Hepatocyte (in vitro differentiated cells): ENCODE measurements at regions not wholly inside any gene's neighbourhood (a gene's known extent, or its start where the extent isn't known, plus 50 kb on each side); places are given as distances from the start of the nearest gene placed in this dataset.

Experiments
- EZH2 ChIP-seq: fragments of 200-600 bp; sonication (generic); IDR thresholded peaks from 2 replicates; pipeline ENCODE4 v1.6.1; 2016; ENCODE audit warnings: antibody characterized with exemption, mild to moderate bottlenecking, borderline replicate concordance
- EZH2phosphoT487 ChIP-seq: fragments of 200-600 bp; sonication (generic); IDR thresholded peaks from one replicate; pipeline ENCODE4 v1.6.1; 2018; ENCODE audit warnings: antibody characterized with exemption, mild to moderate bottlenecking, low read depth, moderate library complexity; ENCODE audit not compliant: unreplicated experiment, severe bottlenecking
- TF ChIP-seq, protein P1 (sequence below): fragments of 200-600 bp; sonication (generic); IDR thresholded peaks from 2 replicates; pipeline ENCODE4 v1.5.1; 2016; ENCODE audit warnings: antibody characterized with exemption, mild to moderate bottlenecking; ENCODE audit not compliant: poor library complexity

- TF ChIP-seq, protein P1, sequence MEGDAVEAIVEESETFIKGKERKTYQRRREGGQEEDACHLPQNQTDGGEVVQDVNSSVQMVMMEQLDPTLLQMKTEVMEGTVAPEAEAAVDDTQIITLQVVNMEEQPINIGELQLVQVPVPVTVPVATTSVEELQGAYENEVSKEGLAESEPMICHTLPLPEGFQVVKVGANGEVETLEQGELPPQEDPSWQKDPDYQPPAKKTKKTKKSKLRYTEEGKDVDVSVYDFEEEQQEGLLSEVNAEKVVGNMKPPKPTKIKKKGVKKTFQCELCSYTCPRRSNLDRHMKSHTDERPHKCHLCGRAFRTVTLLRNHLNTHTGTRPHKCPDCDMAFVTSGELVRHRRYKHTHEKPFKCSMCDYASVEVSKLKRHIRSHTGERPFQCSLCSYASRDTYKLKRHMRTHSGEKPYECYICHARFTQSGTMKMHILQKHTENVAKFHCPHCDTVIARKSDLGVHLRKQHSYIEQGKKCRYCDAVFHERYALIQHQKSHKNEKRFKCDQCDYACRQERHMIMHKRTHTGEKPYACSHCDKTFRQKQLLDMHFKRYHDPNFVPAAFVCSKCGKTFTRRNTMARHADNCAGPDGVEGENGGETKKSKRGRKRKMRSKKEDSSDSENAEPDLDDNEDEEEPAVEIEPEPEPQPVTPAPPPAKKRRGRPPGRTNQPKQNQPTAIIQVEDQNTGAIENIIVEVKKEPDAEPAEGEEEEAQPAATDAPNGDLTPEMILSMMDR = no peak
- TF ChIP-seq EZH2phosphoT487 (no peak), EZH2 (no peak)
These were observed 128.7 kb downstream of the TMX1 start for GRCh38 chr14:51368721-51369163.
